ENCODE measurements at regions not wholly inside any gene's neighbourhood (a gene's known extent, or its start where the extent isn't known, plus 50 kb on each side); places are given as distances from the start of the nearest gene placed in this dataset.

GRCh38 chr3:57009802-57010201 is 50.7 kb upstream of the SPATA12 start:
- DNase-seq (ENCODE audit: low spot score in 2 of 2, unreplicated experiment in 2 of 2), result no peak
- Mint-ChIP-seq H3K9me3 (no peaks in the 10 kb centered on the region), H3K4me3 (no peak overlapping the region), H3K4me1 (peaks cover 33% of the 10 kb centered on the region), H3K27ac (no peak overlapping the region), H3K27me3 (ENCODE audit: low read depth) (no peaks in the 10 kb centered on the region), H3K36me3 (no peaks in the 10 kb centered on the region)
- TF ChIP-seq CTCF (IDR thresholded peaks at IDR 0.05; ENCODE audit: unreplicated experiment), result no peak

DNA sequence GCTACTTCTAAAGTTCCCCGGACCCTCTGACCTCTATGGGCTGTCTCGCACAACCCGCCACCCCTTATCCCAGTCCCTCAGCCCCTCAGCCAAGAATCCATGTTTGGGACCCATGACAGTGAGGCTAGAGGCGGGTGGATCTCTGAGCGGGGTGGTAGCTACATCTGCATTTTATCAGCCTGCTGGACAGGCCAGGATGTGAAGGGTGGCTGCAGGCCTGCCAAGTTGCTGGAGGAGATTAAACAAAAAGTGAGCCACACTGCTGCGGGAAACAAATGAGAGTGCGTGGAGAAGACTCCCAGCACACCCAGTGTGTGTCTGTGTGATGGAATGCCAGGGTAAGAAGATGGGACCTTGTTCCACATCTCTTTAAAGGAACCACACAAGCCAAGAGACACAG is 51.1 kb upstream of the SPATA12 start:
- H3K27me3 Mint-ChIP-seq (ENCODE audit: low read depth), result no peaks in the 10 kb centered on the region
- TF ChIP-seq CTCF (IDR thresholded peaks at IDR 0.05; ENCODE audit: unreplicated experiment), result no peak
- H3K9me3 Mint-ChIP-seq, result no peaks in the 10 kb centered on the region
- DNase-seq (ENCODE audit: low spot score in 2 of 2, unreplicated experiment in 2 of 2), result no peak
- H3K4me3 Mint-ChIP-seq, result no peak overlapping the region
- H3K4me1 Mint-ChIP-seq, result peaks cover 34% of the 10 kb centered on the region
- peaks cover under 1% of the 10 kb centered on the region for H3K36me3 Mint-ChIP-seq
- H3K27ac Mint-ChIP-seq, result no peak overlapping the region

DNA sequence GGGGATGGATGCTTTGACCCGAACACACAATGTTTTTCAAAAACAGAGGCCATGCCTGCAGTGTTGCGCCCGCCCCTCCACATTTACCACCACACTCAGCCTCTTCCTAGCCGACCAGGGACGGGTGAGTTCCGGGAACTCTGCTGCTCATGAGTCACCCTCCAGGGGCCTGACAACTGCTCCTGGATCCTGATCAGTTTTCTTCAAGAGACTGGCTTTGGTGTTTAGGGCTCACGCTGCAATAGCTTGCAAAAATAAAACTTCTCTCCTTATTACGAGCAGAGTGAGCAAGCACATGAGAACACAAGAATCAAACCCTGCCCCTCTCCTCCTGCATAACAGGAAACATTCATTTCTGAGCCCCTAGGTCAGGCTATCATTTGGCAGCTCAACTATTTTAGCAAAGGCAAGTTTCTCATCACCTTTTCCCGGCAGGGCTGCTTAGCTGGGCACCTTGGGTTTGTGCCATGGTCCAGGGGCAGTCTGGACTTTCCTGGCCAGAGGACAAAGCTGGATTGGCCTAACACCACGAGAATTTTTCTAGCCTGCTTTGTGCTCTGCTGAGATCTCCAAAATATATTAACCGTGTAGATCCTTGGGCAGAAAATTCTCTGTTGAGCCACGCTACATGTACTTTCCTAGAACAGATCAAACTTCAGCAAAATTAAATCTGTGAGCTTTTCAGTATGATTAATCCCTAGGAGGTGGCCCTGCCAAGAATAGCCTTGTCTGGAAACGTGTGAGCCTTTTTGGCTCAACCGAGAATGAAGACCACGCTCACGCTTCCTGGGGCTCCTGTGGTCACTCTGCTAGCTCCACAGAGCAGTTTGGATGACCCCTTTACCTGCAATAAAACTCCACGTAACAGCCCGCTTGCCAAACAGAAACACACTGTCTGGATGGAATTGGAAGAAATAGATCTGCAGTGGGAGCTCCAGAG is 52.7 kb upstream of the SPATA12 start:
- DNase-seq (ENCODE audit: low spot score in 2 of 2, unreplicated experiment in 2 of 2), result no peak
- H3K36me3 Mint-ChIP-seq, result peaks cover 3% of the 10 kb centered on the region
- peaks cover 37% of the 10 kb centered on the region for H3K4me1 Mint-ChIP-seq
- no peak for TF ChIP-seq CTCF (IDR thresholded peaks at IDR 0.05; ENCODE audit: unreplicated experiment)
- H3K9me3 Mint-ChIP-seq, result no peaks in the 10 kb centered on the region
- H3K4me3 Mint-ChIP-seq, result peak overlapping the region; percentile 20
- peak overlapping the region; percentile 91 for H3K27ac Mint-ChIP-seq
- no peaks in the 10 kb centered on the region for H3K27me3 Mint-ChIP-seq (ENCODE audit: low read depth)

DNA sequence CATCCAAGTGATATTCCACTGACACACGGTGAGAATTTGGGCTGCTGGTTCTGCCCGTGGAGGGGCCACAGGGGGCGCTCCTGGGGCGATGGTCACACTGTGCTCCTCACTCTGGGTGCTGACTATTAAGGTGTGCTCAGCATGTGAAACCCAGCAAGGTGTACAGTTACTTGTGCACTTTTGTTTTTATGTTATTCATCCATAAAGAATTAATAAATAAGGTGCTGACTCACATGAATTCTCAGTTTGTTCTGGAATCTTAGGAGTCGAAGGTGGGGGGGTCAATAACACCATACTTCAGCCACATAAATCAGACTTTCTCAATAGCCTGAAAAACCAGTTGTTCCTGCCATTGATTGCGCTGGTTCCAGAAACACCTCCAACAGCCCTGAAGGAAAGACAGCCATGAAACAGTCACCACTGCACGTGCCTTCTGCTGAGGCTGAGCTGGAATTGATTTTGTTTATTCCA is 53.5 kb upstream of the SPATA12 start:
- Mint-ChIP-seq H3K9me3 (no peaks in the 10 kb centered on the region), H3K4me1 (peaks cover 37% of the 10 kb centered on the region), H3K36me3 (peaks cover 3% of the 10 kb centered on the region), H3K4me3 (no peak overlapping the region), H3K27ac (peak overlapping the region; percentile 91), H3K27me3 (ENCODE audit: low read depth) (no peaks in the 10 kb centered on the region)
- no peak for DNase-seq (ENCODE audit: low spot score in 2 of 2, unreplicated experiment in 2 of 2)
- peak; percentile 26 for TF ChIP-seq CTCF (IDR thresholded peaks at IDR 0.05; ENCODE audit: unreplicated experiment)

GRCh38 chr3:57006179-57006657 is 54.2 kb upstream of the SPATA12 start:
- no peak for DNase-seq (ENCODE audit: low spot score in 2 of 2, unreplicated experiment in 2 of 2)
- Mint-ChIP-seq H3K4me1 (peaks cover 37% of the 10 kb centered on the region), H3K36me3 (peaks cover 3% of the 10 kb centered on the region), H3K4me3 (no peak overlapping the region), H3K27ac (peak overlapping the region; percentile 8), H3K9me3 (no peaks in the 10 kb centered on the region), H3K27me3 (ENCODE audit: low read depth) (no peaks in the 10 kb centered on the region)
- no peak for TF ChIP-seq CTCF (IDR thresholded peaks at IDR 0.05; ENCODE audit: unreplicated experiment)
